ENCODE measurements at regions not wholly inside any gene's neighbourhood (a gene's known extent, or its start where the extent isn't known, plus 50 kb on each side); places are given as distances from the start of the nearest gene placed in this dataset.

DNA sequence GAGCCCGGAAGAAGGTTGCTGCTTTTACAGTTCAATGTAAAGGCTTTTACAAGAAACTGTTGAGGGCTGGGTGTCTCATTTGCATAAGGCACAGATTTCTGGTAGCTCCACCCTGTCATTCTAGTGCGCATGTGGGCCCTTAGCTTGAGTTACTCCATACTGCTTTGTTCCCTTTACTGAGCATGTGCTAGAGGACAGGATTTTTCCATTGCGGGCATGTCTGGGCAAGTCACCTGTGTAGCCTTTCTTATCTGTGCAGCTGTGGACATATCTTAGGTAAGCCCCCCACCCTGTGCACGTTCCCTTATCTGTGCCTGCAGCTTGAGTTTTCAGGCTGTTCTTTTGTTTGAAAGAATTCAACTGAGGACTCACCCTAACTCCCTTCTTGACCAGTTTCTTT, 56.2 kb upstream of the ARHGAP5 start:
- no peak for DNase-seq (ENCODE audit: low read depth in 2 of 3, low spot score in 1 of 3)

DNA sequence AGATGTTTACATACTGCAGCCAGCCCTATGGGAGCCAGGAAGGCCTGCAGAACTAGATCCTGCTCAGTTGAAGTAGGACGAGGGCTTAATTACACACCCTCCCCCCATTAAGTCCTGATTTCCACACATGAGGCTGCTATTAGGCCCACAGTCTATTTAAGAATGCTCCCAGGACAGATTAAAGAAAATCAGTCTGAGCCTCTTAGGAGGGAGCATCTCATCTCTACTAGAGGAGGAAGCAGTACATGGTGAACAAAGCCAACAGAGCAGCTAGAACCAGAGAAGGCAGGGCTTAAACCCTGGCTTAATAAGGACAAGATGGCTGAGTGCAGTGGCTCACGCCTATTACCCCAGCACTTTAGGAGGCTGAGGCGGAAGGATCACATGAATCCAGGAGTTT, 55.8 kb upstream of the ARHGAP5 start:
- DNase-seq (ENCODE audit: low read depth in 2 of 3, low spot score in 1 of 3), result no peak

DNA sequence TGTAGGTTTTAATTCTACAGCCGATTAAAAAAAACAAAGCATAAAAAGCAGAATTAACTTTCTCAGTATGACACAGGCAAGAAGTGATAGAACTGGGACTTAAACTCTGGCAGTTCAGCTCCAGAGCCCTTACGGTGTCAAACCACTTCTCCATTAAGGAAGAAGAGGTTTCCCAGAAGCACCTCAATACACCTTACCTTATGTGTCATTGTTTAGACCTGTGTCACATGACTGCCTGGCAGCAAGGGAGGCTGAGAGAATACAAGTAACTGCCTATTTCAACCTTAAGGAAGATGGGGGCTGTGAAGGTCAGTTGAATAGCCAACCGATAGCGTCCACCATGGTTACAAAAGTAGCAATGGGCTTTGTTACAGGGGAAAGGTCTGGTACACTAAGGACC, 54.6 kb upstream of the ARHGAP5 start:
- DNase-seq (ENCODE audit: low read depth in 2 of 3, low spot score in 1 of 3), result no peak

DNA sequence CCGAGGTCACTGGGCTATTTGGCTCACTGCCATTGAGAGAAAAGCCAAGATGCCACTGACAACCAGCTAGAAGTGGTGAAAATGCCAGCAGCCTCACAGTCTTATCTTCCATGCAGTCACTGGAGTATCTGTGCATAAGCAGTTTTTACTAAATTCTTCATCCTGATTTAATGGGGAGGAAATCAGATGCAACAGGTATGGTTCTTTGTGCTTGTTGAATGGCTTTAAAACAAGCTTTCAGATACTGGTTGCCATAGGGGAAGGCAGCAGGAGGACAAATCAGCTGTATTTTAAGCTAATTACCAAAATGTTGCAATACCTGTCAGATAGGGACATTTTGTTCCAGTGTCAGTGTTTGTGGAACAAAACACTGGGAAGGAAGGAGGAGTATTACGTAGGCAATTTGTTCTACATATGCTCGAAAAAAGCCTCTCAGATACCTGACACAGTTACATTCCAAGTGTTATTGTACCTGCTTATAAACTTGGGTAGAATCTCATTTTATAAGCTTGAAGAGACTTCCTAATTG, 54.1 kb upstream of the ARHGAP5 start:
- no peak for DNase-seq (ENCODE audit: low read depth in 2 of 3, low spot score in 1 of 3)

DNA sequence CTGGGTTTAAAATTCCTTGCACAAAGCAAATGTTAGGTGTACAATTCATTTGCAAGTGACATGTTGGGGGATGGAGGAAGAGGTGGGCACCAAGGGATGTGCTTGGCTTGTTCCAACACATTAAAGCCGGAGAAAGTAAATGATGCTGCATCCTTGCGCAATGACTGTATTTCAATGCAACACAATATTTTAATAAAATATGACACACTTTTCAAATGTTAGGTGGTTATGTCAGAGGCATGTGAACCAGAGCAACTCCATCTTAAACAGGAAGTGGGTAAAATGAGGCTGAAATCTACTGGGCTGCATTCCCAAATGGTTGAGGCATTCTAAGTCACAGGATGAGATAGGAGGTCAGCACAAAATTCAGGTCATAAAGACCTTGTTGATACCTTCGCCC, 53.6 kb upstream of the ARHGAP5 start:
- no peak for DNase-seq (ENCODE audit: low read depth in 2 of 3, low spot score in 1 of 3)

DNA sequence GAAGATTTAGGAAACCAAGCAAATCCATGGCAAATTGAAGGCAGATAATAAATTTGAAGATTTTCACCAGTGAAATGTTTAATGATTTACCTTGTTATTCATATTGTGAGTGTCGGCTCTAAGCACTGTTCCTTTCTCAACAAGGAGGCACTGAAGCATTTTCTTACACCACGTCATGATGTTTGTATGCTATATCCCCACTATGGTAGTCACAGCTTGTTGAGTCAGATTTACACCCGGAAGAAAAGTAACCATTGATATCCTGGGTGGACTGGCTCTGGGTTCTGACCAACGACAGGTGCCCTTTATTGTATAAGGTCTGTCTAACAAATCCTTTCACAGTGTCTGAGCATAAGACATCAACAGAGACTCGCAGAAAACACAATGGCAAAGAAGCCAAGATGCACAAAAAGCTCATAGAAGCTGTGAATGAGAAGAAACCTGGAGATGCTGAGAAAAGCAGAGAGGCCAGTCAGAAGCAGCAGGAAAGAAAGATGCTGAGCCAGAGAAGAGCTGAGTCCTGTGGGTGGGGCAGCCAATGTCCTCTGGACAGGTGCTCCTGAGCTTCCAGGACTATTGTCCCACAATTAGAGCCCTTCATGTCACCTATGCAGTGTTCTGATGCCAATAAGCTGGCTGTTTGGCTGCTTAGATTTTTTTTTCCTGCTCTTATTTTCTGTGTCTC, 49.7 kb upstream of the ARHGAP5 start:
- DNase-seq (ENCODE audit: low read depth in 2 of 3, low spot score in 1 of 3), result no peak

Data from stimulated activated CD4-positive, alpha-beta T cell treated with anti-CD3 and anti-CD28 coated beads, Interleukin-12 subunit alpha, Interleukin-12 subunit beta, amount 100 ng/mL, for 48 hours (primary cell).